Endothelial cell of umbilical vein (primary cell): ENCODE measurements at regions not wholly inside any gene's neighbourhood (a gene's known extent, or its start where the extent isn't known, plus 50 kb on each side); places are given as distances from the start of the nearest gene placed in this dataset.

Source experiments
- BruUV-seq: library from RNA; stranded (reverse); fragments of 400-500 nt; replicated peaks from 2 replicates; lab custom pipeline; 2021; lab: Mats Ljungman, UMichigan
- CTCF ChIA-PET: fragments of 300-600, 350-600 bp; sonication (Branson Sonifier 250); formaldehyde crosslinking; loops from one replicate; lab custom pipeline; 2021; ENCODE audit warnings: antibody characterized with exemption, inconsistent platforms; lab: Charles Lee
- POLR2A ChIA-PET: fragments of 300-600, 350-600 bp; sonication (Branson Sonifier 250); formaldehyde crosslinking; loops from one replicate; lab custom pipeline; 2021; ENCODE audit warnings: antibody characterized with exemption, inconsistent platforms; lab: Charles Lee
- DNase-seq: peaks from one replicate; pipeline ENCODE4 v3.0.0-alpha.2; 2011; ENCODE audit warnings: low read depth, low spot score
- FAIRE-seq: peaks from 2 replicates; lab custom pipeline; 2011; peaks lifted over from hg19 to GRCh38; lab: Jason Lieb, UNC
- H2AFZ ChIP-seq: 2 replicates; pipeline ENCODE4 v1.6.0; 2012; ENCODE audit warnings: low read depth, low read length, control low read depth, inconsistent platforms
- H3K27ac ChIP-seq: 2 replicates; pipeline ENCODE4 v1.5.1; 2011; ENCODE audit warnings: low read depth, mild to moderate bottlenecking, control low read depth, low read length, moderate library complexity; ENCODE audit not compliant: insufficient read depth
- H3K27me3 ChIP-seq, 2 experiments: 2 replicates each; pipeline versions ENCODE4 v1.6.0 to v1.6.1; 2011; ENCODE audit warnings: low read length in 2 of 2, mixed read lengths in 1 of 2; ENCODE audit not compliant: control insufficient read depth in 2 of 2, insufficient read depth in 2 of 2
- H3K36me3 ChIP-seq, 2 experiments: 2 replicates in 1 of 2; 3 replicates in 1 of 2; pipeline ENCODE4 v1.5.1; 2011; ENCODE audit warnings: low read length in 2 of 2, mild to moderate bottlenecking in 1 of 2, moderate library complexity in 1 of 2; ENCODE audit not compliant: control insufficient read depth in 2 of 2, insufficient read depth in 2 of 2; ENCODE audit errors: extremely low read depth in 1 of 2
- H3K4me1 ChIP-seq: 3 replicates; pipeline ENCODE4 v1.5.1; 2011; ENCODE audit warnings: mild to moderate bottlenecking, low read length; ENCODE audit not compliant: control insufficient read depth, insufficient read depth; ENCODE audit errors: extremely low read depth
- H3K4me2 ChIP-seq: 2 replicates; pipeline ENCODE4 v1.6.1; 2011; ENCODE audit warnings: low read length, control low read depth, mixed read lengths; ENCODE audit not compliant: insufficient read depth
- H3K4me3 ChIP-seq, 3 experiments: fragments of 200-600 bp in 1 of 3; sonication (generic), shearing (Covaris generic) in 1 of 3; replicated peaks in 1 of 3; 2 replicates each; pipeline ENCODE4 v1.5.1; 2011 to 2016; ENCODE audit warnings: control low read depth in 3 of 3, low read length in 3 of 3, mild to moderate bottlenecking in 2 of 3, inconsistent platforms in 1 of 3, low read depth in 1 of 3, moderate library complexity in 1 of 3; ENCODE audit not compliant: insufficient read depth in 1 of 3
- H3K79me2 ChIP-seq: 2 replicates; pipeline ENCODE4 v1.6.0; 2012; ENCODE audit warnings: low read length, inconsistent platforms; ENCODE audit not compliant: control insufficient read depth, insufficient read depth
- H3K9ac ChIP-seq: replicated peaks from 2 replicates; pipeline ENCODE3; 2011; ENCODE audit warnings: low read length, control low read depth; ENCODE audit not compliant: insufficient read depth; ENCODE audit errors: extremely low read depth
- H3K9me1 ChIP-seq: replicated peaks from 3 replicates; pipeline ENCODE4 v1.6.0; 2011; ENCODE audit warnings: mild to moderate bottlenecking, low read length; ENCODE audit not compliant: control insufficient read depth, insufficient read depth; ENCODE audit errors: extremely low read depth
- H3K9me3 ChIP-seq: replicated peaks from 2 replicates; pipeline ENCODE4 v1.5.1; 2012; ENCODE audit warnings: low read length, inconsistent platforms; ENCODE audit not compliant: control insufficient read depth, insufficient read depth
- H4K20me1 ChIP-seq: replicated peaks from 2 replicates; pipeline ENCODE3; 2011; ENCODE audit warnings: mild to moderate bottlenecking, low read length; ENCODE audit not compliant: control insufficient read depth, insufficient read depth; ENCODE audit errors: extremely low read depth
- CTCF ChIP-seq, 2 donors: IDR thresholded peaks; 1 replicate in 1 of 2; 2 replicates in 1 of 2; pipeline ENCODE4 v1.5.1; 2011; ENCODE audit warnings: low read length in 2 of 2, mild to moderate bottlenecking in 2 of 2, moderate library complexity in 2 of 2, control low read depth in 1 of 2, inconsistent platforms in 1 of 2, low read depth in 1 of 2; ENCODE audit not compliant: insufficient read depth in 1 of 2; ENCODE audit errors: extremely low read depth in 1 of 2
- FOS ChIP-seq: IDR thresholded peaks from 2 replicates; pipeline ENCODE4 v1.6.1; 2011; ENCODE audit warnings: mild to moderate bottlenecking, low read length, moderate library complexity, borderline replicate concordance; ENCODE audit not compliant: insufficient read depth
- MAX ChIP-seq: IDR thresholded peaks from 2 replicates; pipeline ENCODE4 v1.6.1; 2011; ENCODE audit not compliant: insufficient read depth, insufficient read length
- dilution Hi-C: fragments of 300-500 bp; cut with MboI; formaldehyde crosslinking; loops from one replicate; pipeline ENCODE4 v1.15.0; 2019; ENCODE audit warnings: low sequenced_read_pairs; ENCODE audit not compliant: extremely low pct_ligation_motif_present
- intact Hi-C: fragments of 100-400 bp; cut with micrococcal nuclease; formaldehyde crosslinking; loops from one replicate; pipeline ENCODE4 v1.10.0; 2022

GRCh38 chr18:52150050-52150449 is 189.9 kb upstream of the DCC start:
- Histone ChIP-seq H2AFZ (no peak overlapping the region), H3K4me2 (no peak overlapping the region), H3K9me1 (no peaks in the 10 kb centered on the region), H3K9ac (no peak overlapping the region), H3K4me1 (no peaks in the 10 kb centered on the region), H3K27ac (no peak overlapping the region), H3K79me2 (no peaks in the 10 kb centered on the region), H3K4me3 (no peak overlapping the region), H4K20me1 (no peaks in the 10 kb centered on the region), H3K27me3 (no peaks in the 10 kb centered on the region), H3K36me3 (no peaks in the 10 kb centered on the region), H3K9me3 (peaks cover 2% of the 10 kb centered on the region)
- POLR2A ChIA-PET = no interaction called here
- TF ChIP-seq FOS (no peak), MAX (no peak)
- no TSS peak for BruUV-seq
- dilution Hi-C loops (no loop called here), intact Hi-C loops (no loop called here)
- DNase-seq (no peak), FAIRE-seq (no peak)
- CTCF ChIA-PET = no interaction called here

- ChIA-PET POLR2A (no interaction called here), CTCF (no interaction called here)
- Histone ChIP-seq H3K9ac (no peak overlapping the region), H3K4me2 (no peak overlapping the region), H2AFZ (no peak overlapping the region), H3K9me3 (peaks cover 2% of the 10 kb centered on the region), H3K4me1 (no peaks in the 10 kb centered on the region), H4K20me1 (no peaks in the 10 kb centered on the region), H3K27me3 (no peaks in the 10 kb centered on the region), H3K9me1 (no peaks in the 10 kb centered on the region), H3K36me3 (no peaks in the 10 kb centered on the region), H3K27ac (no peak overlapping the region), H3K79me2 (no peaks in the 10 kb centered on the region), H3K4me3 (no peak overlapping the region)
- BruUV-seq = no TSS peak
- DNase-seq (no peak), FAIRE-seq (no peak)
- intact Hi-C loops (no loop called here), dilution Hi-C loops (no loop called here)
- TF ChIP-seq CTCF (IDR thresholded peaks at IDR 0.05; ENCODE audit: extremely low read depth in 1 of 2, insufficient read depth in 1 of 2, low read depth in 1 of 2, low read length in 2 of 2) = no peak
These were observed 188.0 kb upstream of the DCC start for GRCh38 chr18:52152036-52152435.
